IPS-18c (cell line): ENCODE measurements at regions not wholly inside any gene's neighbourhood (a gene's known extent, or its start where the extent isn't known, plus 50 kb on each side); places are given as distances from the start of the nearest gene placed in this dataset.

Experiments used
- H3K4me3 ChIP-seq: 2 replicates; pipeline ENCODE4 v1.7.0; 2013; ENCODE audit warnings: low read depth, mild to moderate bottlenecking, low read length, moderate library complexity; ENCODE audit not compliant: insufficient read depth
- H3K9me3 ChIP-seq: one replicate; pipeline ENCODE4 v1.6.1; 2013; ENCODE audit warnings: mild to moderate bottlenecking, low read length, moderate library complexity; ENCODE audit not compliant: control insufficient read depth, insufficient read depth

DNA sequence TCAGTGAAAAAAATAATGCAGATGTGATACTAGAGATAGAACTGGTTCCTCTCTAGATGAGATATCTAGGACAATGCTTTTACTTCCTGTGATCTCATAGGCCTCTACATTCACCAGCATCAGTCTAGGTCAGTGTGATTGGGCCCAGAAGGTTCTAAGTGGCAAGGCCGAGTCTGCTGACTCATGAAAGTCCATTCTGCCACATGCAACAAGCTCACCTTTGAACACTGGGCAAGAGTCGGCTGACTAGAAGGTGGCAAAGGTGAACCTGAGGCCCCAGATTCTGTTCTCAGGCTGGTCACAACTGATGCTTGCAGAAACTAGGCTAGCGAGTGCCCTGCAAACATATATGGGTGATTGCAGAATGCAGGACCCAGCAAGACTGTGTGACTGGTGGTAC, 105.7 kb upstream of the PLXNA4 start:
- H3K4me3 ChIP-seq = no peak overlapping the region
- H3K9me3 ChIP-seq = peaks cover 6% of the 10 kb centered on the region

- Histone ChIP-seq H3K4me3 (no peak overlapping the region), H3K9me3 (peaks cover under 1% of the 10 kb centered on the region)
Observed at GRCh38 chr7:132680590-132680989, 104.3 kb upstream of the PLXNA4 start.

- H3K4me3 ChIP-seq = no peak overlapping the region
- no peaks in the 10 kb centered on the region for H3K9me3 ChIP-seq
Observed at GRCh38 chr7:132678656-132679055, 102.4 kb upstream of the PLXNA4 start.

DNA sequence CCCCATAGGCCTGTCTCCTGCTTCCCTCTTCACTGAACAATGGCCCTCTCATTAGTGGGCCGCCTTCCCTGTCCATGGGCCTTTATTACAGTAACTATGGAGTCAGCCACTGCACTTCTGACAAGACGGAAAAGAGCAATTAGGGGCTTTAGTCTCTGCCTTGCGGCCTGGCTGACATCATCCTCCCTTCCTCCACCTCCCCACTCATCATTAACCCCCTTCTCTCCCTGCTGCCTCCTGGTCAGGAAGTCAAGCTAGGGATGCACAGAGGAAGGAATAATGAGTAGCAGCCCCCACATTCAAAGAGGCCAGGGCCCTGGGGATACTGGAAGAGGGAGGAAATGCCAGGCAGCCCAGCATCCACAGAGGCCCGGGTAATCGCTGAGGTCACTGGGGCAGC, 101.6 kb upstream of the PLXNA4 start:
- no peak overlapping the region for H3K4me3 ChIP-seq

DNA sequence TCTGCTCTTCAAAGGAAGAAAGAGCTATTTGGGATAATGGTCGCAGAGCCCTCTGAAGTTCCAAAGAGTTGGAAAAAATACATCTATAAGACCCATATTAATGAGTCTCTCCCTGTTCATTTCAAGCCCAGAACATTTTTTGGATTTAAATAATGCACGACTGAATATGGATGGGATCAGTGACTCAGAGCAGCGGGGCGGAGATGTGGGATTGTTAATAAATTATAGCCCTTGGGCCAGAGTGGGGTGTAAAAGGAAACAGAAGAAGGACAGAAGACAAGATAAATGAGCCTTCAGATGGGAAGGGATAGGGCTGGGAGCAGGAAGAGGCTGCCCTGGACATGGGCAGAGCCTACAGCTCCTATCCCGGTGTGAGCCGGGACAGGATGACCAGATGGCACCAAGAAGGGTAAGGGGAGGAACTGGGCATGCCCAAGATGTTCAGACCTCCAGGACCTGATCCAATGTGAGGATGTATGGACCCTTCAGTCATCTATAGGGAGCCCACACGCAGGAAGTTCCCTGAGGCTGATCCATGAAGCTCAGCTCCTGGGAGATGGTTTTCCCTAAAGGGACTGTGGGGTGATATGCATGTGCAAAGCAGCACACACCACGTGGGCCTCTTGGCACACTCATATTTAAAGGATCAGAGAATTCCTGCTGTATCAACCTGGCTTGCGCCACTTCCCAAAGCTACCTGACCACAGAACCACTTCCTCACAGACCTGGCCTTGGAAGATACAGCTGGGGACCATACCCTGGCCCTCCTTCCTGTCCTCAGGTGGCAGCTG, 96.1 kb upstream of the PLXNA4 start:
- H3K4me3 ChIP-seq = no peak overlapping the region
- H3K9me3 ChIP-seq = no peaks in the 10 kb centered on the region

More for the DNA sequence above, 101.6 kb upstream of the PLXNA4 start:
- H3K9me3 ChIP-seq = no peaks in the 10 kb centered on the region

DNA sequence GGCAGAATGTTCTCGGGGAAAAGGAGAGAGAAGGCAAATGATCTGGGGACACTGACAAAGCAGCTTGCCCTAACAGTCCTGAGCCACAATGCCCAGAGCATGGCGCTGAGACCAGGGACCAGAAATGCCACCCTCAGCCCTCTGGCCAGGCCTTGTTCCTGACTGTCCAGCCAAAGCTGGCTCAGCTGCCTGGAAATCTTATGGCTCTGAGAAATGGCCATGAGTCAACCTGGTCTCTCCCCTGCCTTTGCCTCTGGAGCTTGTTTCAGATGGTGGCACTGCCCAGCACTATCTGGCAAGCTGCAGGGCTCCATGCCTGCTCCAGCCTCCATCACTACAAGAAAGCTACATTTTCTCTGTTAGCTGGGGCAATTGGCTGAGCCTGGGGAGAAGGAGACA, 90.5 kb upstream of the PLXNA4 start:
- H3K9me3 ChIP-seq = no peaks in the 10 kb centered on the region
- H3K4me3 ChIP-seq = no peak overlapping the region

DNA sequence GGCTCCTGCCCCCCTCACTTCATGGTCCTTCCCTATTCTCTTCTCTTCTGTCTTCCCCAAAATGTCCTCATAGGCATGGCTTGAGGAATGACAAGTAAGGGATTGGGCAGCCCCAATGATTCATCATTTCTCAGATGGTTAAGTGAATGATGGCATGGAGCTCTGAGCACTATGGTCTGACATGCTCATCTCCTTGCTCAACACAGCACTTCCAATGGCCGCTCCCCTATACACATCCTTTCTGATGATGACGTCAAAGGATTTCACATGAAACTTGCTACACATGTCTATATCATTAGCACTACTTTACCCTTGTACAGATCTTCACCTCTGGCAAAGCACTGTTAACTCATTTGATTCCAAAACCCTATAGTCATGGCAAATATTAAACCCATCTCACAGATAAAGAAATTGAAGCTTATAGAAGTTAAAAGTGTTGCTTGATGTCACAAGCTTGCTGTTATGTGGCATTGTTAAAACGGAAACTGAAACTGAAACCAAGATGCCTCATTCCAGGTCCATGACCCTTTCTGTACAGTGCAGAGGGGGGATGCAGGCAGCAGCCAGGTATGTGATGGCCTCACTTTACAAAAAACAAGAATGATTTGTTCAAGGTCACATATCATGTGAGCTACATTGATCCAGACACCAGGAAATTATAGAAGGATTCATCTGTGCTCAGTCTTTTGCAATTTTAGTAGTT, 90.0 kb upstream of the PLXNA4 start:
- H3K4me3 ChIP-seq = no peak overlapping the region
- no peaks in the 10 kb centered on the region for H3K9me3 ChIP-seq

GRCh38 chr7:132656846-132657776, 80.8 kb upstream of the PLXNA4 start:
- peaks cover 2% of the 10 kb centered on the region for H3K9me3 ChIP-seq
- H3K4me3 ChIP-seq = no peak overlapping the region

DNA sequence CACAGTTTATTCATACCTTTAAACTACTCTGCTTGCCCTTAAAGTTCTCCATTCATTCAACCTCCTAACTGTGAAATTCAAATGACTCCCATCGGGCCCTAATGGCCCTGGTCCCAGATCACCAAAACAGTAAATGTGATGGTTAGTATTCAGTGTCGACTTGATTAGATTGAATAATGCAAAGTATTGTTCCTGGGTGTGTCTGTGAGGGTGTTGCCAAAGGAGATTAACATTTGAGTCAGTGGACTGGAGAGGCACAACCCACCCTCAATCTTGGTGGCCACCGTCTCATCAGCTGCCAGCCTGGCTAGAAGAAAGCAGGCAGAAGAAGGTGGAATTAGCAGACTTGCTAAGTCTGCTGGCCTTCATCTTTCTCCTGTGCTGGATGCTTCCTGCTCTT, 80.1 kb upstream of the PLXNA4 start:
- Histone ChIP-seq H3K4me3 (no peak overlapping the region), H3K9me3 (peaks cover 2% of the 10 kb centered on the region)

GRCh38 chr7:132655131-132655727, 79.0 kb upstream of the PLXNA4 start:
- H3K4me3 ChIP-seq = peak overlapping the region; percentile 6; the same call in 1 of the 2 replicates

GRCh38 chr7:132654150-132654549, 77.9 kb upstream of the PLXNA4 start:
- H3K4me3 ChIP-seq = no peak overlapping the region

More at GRCh38 chr7:132655131-132655727, 79.0 kb upstream of the PLXNA4 start:
- peaks cover 2% of the 10 kb centered on the region for H3K9me3 ChIP-seq

GRCh38 chr7:132653366-132653930, 77.2 kb upstream of the PLXNA4 start:
- Histone ChIP-seq H3K4me3 (no peak overlapping the region), H3K9me3 (no peaks in the 10 kb centered on the region)

More at GRCh38 chr7:132654150-132654549, 77.9 kb upstream of the PLXNA4 start:
- H3K9me3 ChIP-seq = no peaks in the 10 kb centered on the region

- no peaks in the 10 kb centered on the region for H3K9me3 ChIP-seq
- no peak overlapping the region for H3K4me3 ChIP-seq
Observed at GRCh38 chr7:132652507-132652906, 76.2 kb upstream of the PLXNA4 start.

GRCh38 chr7:132650498-132650897, 74.2 kb upstream of the PLXNA4 start:
- no peaks in the 10 kb centered on the region for H3K9me3 ChIP-seq
- no peak overlapping the region for H3K4me3 ChIP-seq

- no peaks in the 10 kb centered on the region for H3K9me3 ChIP-seq
- no peak overlapping the region for H3K4me3 ChIP-seq
Observed at GRCh38 chr7:132647311-132647710, 71.0 kb upstream of the PLXNA4 start.

- H3K9me3 ChIP-seq = no peaks in the 10 kb centered on the region
- no peak overlapping the region for H3K4me3 ChIP-seq
Observed at GRCh38 chr7:132646052-132646451, 69.8 kb upstream of the PLXNA4 start.

DNA sequence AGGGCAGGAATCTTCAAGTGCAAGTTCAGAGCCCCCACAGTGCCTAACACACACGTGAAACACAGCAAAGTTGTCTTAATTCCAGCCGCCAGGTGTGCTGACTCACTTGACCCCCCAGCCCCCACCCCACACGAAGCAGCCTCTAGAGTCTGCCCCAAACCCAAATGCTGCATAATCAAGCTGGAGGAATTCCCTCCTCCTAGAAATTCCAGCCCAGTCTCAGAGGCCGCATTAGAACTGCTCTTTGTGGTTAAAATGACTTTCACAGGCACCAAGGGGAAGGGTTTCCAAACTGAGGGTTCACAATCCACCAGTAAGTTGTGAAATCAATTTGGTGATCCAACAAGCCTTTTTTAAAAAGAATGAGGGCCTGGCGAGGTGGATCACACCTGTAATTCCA, 67.0 kb upstream of the PLXNA4 start:
- no peaks in the 10 kb centered on the region for H3K9me3 ChIP-seq

More for the DNA sequence above, 67.0 kb upstream of the PLXNA4 start:
- H3K4me3 ChIP-seq = no peak overlapping the region
